Activated CD4-positive, alpha-beta T cell treated with anti-CD3 and anti-CD28 coated beads for 48 hours (primary cell): ENCODE measurements at regions not wholly inside any gene's neighbourhood (a gene's known extent, or its start where the extent isn't known, plus 50 kb on each side); places are given as distances from the start of the nearest gene placed in this dataset.
"Not testable (repeated sequence)": the region's sequence is repeated elsewhere in the genome, so short reads cannot be mapped to it uniquely, and the experiment has no call there.

Source experiments
- DNase-seq: peaks from one replicate; pipeline ENCODE4 v3.0.0-alpha.2; 2020

DNA sequence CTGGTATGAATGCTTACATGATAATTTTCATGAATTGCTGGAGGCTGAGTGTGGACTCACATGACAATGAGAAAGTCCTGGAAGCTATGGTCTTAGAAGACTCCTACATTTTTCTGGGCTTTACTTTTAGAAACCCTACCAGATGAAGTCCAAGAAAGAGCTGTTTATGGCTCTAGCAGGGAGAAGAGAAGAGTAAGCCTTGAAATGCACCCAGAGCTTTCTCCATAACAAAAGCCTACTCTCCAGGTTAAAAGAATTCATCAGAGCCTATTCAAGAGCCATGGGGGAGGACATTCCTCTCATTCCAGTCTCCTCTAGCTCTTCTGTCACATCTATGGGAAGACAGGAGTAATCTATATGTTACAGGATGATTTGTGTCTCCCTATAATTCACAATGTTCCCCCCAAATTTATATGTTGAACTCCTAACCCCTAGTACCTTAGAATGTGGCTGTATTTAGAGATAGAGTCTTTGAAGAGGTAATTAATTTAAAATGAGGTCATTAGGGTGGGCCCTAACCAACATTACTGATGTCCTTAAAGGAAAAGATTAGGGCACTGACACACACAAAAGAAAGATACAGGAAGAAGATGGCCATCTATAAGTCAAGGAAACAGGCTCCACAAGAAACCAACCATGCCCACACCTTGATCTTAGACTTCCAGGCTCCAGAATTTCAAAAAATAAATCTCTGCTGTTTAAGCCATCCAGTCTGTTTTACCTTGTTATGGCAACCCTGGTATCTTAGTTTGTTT is 193.8 kb upstream of the PTER start:
- no peak for DNase-seq

DNA sequence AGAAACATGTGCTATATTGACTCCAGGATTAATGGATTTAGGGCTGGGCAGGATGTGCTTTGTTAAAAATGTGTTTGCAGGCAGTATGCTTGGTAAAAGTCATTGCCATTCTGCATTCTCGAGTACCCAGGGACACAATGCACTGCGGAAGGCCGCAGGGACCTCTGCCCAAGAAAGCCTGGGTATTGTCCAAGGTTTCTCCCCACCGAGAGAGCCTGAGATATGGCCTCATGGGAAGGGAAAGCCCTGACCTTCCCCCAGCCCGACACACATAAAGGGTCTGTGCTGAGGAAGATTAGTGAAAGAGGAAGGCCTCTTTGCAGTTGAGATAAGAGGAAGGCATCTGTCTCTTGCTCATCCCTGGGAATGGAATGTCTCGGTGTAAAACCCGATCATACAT is 186.7 kb upstream of the PTER start:
- DNase-seq: not testable (repeated sequence)

GRCh38 chr10:16256336-16256735 is 180.5 kb upstream of the PTER start:
- no peak for DNase-seq

DNA sequence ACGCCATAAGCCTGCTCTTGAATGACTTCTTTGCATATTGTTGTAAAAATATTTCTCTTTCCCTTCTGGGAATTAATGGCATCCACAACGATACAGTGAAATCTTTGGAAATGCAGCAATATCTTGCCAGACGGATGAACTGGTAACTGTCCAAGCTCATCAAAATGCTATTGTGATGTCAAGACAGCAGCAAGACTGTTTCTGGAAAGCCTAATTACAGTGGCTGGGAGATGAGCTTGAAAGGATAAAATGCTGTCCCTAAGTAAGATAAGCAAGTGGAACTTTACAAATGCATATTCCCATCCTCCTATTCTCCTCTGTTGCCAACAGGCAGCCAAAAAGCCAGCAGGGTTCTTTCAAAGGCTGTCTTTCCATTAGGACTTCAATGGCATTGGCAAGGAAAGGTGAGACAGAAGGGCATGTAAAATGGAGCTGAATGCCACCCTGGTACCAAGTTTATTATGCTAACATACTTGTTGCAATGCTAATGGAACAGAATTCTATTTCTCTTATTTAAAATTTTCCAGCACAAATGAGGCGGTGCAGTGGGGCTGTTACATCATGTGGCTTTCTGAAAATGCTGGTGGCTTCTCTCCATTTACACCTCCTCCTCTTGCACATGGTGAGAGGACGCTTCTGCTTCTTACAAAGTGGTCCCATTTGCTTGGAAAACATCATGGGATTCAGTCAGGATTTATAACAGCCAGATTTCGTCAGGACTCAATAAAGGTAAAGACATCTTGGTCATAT is 178.3 kb upstream of the PTER start:
- no peak for DNase-seq

GRCh38 chr10:16259726-16260125 is 177.1 kb upstream of the PTER start:
- DNase-seq: no peak

- DNase-seq: no peak
Observed at GRCh38 chr10:16260388-16260787, 176.4 kb upstream of the PTER start.

GRCh38 chr10:16271571-16271970 is 165.2 kb upstream of the PTER start:
- no peak for DNase-seq

GRCh38 chr10:16274911-16275310 is 161.9 kb upstream of the PTER start:
- no peak for DNase-seq

DNA sequence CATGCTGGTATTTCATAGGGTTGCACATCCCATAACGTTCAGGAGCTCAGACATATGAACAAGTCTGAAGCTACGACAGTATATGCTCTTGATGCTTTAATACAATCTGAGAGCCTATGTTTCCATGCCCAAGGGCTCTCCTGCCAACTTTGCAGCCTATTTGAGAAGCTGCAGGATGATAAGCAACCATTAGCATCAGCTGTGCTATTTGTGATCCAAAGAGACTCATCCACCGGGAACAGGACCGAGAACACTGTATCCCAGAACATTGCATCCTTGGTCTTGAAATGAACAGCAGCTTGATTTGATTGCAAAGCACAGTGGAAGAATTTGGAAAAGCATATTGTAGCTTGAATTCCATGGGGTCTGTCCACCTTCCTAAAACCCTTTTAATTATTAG is 156.2 kb upstream of the PTER start:
- no peak for DNase-seq

DNA sequence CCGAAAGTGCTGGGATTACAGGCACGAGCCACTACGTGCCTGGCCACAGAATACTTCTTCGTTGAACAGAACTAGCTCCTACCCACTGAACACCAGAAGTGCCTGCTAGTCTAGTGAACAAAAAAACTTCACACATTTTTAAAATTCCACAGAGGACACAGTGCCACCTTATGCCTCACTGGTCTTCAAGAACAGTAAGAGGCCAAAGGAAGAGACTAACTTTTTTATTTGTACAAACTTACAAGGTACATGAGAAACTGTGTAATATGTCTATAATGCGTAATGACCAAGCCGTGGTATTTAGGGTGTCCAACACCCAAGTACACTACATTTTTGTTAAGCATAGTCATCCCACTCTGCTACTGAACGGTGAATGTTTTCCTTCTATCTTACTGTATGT is 144.4 kb upstream of the PTER start:
- no peak for DNase-seq

DNA sequence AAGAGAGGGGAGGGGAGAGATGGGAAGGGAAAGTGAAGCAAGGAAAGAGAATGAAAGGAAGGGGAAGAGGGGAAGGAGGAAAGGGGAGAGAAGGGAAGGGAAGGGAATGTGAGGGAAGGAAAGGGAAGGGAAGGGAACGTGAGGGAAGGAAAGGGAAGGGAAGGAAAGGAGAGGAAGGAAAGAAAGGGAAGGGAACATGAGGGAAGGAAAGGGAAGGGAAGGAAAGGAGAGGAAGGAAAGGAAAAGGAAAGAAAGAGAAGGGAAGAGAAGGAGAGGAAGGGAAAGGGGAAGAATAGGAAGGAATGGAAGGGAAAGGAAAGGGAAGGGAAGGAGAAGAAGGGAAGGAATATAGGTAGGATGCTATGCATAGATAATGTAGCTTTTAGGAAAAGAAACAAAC is 139.7 kb upstream of the PTER start:
- DNase-seq: no peak

DNA sequence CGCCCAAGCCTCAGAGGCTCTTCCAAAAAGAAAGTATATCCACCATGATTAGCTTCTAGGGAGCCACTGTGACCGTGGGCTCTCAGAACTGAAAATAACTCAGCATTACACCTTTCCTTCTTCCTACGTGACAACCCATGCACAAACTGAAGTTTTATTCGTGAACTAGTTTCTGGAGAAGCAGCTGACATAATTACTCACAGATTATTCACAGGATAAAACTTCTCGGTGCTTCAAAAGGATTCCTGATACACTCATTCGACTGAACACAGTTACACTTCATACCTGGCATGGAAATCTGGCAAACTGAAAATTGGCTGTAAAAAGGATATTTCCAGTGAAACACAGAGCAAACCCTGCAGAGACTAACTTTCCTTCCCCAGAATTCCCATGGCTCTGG is 139.2 kb upstream of the PTER start:
- no peak for DNase-seq

- DNase-seq: no peak
Observed at GRCh38 chr10:16304311-16304710, 132.5 kb upstream of the PTER start.

DNA sequence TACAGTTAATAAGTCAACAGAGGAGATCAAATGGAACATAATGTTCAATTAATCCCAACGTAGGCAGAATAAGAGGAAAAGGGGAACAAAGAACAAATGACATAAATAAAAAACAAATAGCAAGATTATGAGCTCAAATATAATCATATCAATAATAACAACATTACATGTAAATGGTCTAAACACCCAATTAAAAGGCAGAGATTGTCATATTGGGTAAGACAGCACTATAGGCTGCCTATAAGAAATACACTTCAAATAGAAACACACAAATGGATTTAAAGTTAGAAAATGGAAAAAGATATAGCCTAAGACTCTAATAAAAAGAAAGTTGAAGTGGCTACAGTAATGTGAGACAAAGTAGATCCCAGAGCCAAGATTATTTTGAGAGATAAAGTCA is 126.4 kb upstream of the PTER start:
- no peak for DNase-seq

GRCh38 chr10:16314259-16314658 is 122.6 kb upstream of the PTER start:
- peak; percentile 2 for DNase-seq

GRCh38 chr10:16316733-16317390 is 119.9 kb upstream of the PTER start:
- DNase-seq: no peak

GRCh38 chr10:16341637-16342036 is 95.2 kb upstream of the PTER start:
- DNase-seq: no peak

DNA sequence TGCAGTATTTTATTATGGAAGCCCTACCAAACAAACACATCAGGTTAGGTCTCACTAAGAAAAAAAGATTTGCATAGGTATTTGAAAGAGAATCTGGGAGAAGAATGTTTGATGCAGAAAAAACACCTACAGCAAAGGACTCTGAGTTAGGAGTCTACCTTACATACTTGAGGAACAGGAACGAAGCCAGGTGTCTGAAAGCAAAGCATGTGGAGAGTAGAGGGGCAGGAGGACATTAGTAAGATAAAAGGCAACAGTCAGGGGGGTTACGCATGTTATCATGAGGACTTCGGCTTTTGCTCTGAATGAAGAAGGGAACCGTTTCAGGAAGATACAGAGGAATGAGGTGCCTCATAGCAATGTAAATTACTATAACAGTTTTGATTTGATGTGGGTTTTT is 87.9 kb upstream of the PTER start:
- no peak for DNase-seq

DNA sequence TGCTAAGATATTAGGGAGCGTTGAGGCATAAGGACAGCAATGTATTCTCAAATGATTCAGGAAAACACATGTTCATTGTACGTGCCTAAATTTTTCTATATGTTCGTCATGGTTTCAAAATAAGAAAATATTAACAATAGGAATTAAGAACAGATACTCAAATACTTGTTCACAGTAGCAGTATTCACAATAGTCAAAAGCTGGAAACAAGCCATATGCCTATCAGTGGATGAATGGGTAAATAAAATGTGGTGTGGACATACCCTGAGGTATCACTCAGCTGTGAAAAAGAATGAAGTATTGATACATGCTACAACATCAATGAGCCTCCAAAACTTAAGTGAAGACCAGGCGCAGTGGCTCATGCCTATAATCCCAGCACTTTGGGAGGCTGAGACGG is 84.7 kb upstream of the PTER start:
- DNase-seq: no peak

- DNase-seq: no peak
Observed at GRCh38 chr10:16360001-16360400, 76.8 kb upstream of the PTER start.

DNA sequence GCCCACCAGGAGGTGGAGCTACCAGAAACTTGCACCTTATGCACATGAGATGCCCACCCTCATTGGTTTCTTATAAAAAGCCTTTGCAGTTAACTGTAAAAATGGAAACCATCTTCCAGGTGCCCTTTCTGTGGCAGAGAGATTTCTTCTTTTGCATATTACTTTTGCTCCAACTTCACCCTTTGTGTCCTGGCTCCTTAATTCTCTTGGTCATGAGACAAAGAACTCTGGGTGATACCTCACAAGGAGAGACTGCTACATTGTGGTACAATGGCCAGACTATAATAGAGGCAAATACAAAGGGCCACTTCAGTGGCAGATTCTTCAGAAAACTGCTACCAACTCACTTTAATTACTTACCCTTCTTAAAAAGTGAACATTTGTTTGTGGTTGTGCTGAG is 76.4 kb upstream of the PTER start:
- no peak for DNase-seq

DNA sequence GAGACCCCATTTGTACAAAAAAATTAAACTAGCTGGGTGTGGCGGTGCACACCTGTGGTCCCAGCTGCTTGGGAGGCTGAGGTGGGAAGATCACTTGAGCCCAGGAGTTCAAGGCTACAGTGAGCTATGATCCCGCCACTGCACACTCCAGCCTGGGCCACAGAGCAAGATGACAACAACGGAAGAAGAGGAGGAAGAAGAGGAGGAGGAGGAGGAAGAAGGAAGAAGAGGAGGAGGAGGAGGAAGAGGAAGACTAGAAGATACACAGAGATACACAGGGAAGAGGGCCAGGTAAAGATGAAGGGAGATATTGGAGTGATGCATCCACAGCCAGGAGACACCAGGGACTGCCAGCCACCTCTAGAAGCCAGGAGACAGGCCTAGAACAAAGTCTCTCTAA is 75.7 kb upstream of the PTER start:
- DNase-seq: no peak

DNA sequence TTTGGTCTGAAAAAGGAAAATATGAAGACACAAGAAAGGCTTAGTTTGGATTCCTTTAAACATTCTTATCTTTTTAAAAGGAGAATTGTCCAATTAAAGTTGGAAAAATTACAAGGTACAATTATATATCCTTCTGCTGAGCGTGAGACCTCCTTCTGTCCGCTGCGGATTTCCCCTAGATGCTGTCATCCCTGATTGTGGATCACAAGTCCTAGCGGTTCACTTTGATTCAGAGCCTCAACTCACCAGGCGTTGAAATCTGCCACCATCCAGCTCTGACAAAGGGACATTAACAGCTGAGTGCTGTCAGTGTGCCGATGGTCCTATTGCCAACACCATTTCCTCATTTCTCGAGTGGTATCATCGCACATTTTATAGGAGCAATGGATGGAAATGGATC is 73.1 kb upstream of the PTER start:
- DNase-seq: no peak

DNA sequence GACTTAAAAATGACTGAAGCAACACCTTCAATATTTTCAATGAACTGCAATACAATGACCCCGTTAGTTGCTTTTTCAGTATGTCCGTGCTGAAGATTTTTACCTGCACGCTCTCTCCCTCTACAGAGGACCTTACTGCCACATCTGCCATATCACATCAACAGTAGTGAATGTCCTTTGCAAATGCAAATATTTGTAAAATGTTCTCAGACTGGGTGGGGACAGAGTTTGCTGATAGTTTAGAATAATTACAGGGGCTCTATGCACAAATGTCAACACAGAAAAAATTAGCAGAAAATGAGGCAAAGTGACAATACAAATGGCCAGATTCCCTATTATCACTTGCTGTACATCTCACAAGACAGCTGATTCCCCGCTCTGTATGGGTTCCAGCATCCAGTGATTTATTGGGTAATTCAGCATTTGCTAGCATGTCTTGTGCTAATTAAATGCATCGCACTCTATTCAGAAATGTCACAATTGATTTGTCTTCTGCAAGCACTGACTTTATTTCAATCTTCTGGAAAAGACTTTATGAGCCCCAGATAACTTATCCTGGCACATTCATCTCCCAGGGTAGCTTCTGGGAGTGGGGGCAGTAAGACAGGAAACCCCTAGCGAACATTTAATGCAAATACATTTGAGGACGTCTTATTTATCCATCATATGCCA is 69.1 kb upstream of the PTER start:
- no peak for DNase-seq
